HG02981 (cell line): ENCODE measurements at regions not wholly inside any gene's neighbourhood (a gene's known extent, or its start where the extent isn't known, plus 50 kb on each side); places are given as distances from the start of the nearest gene placed in this dataset.
"Not testable (repeated sequence)": the region's sequence is repeated elsewhere in the genome, so short reads cannot be mapped to it uniquely, and the experiment has no call there.

ENCODE experiments used
- ATAC-seq: cut with Tn5 transposase; IDR thresholded peaks from one replicate; pipeline ENCODE4 v1.9.1; 2021; ENCODE audit warnings: mild to moderate bottlenecking, moderate library complexity; ENCODE audit not compliant: unreplicated experiment

DNA sequence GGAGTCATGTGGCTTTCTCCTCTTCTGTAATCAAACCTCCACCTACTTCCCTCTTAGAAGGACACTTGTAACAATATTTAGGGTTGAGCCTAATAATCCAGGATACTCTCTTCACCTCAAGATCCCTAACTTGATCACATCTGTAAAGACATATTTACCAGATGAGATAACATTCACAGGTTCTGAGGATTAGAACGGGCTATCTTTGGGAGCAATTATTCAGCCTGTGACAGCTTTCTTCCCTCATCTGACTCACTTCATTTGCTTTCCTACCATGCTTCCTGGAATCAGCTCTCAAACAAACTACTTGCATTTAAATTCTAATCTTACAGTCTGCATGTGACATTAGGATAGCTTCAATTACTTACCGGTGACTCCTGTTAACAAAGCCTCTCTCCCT, 133.5 kb upstream of the NDST3 start:
- no peak for ATAC-seq

DNA sequence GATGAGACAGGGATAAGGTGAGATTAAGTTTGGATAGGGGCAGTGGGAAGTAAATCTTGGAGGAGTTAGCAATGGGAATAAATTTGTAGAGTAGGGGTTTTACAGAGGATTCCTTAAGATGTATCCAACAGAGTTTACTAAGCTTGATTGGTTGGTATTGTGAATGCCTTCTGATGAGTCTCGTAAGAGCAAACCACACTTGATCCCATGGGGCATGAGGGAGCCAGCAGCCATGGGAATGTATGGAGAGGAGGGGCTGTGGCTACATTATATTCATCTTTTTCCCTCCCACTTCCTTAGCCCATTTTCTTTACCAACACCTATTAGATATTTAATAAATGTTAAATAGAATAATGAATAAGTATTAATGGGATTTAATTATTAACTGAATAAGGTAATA, 126.6 kb upstream of the NDST3 start:
- no peak for ATAC-seq

- no peak for ATAC-seq
These were observed 125.7 kb upstream of the NDST3 start for GRCh38 chr4:117908306-117909207.

DNA sequence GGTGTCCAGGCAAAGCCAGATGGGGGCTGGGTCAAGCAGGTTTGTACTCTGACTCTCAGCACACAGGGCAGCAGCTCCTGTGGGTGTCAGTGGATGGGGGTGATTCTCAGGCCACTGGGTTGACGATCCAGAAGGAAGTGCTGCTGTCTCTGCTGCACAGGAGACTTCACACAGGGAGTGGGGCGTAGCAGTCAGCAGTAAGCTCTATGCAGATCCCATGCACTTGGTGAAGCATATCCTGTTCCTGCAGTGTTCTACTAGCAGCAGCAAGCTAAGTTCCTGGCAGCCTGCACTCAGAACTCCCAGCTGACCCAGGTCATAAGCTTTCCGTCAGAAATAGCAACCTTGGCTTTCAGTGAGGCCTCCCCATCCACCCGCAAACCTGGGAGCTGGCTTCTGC, 117.6 kb upstream of the NDST3 start:
- ATAC-seq, result no peak

- ATAC-seq, result not testable (repeated sequence)
These were observed 112.0 kb upstream of the NDST3 start for GRCh38 chr4:117922311-117922710.

DNA sequence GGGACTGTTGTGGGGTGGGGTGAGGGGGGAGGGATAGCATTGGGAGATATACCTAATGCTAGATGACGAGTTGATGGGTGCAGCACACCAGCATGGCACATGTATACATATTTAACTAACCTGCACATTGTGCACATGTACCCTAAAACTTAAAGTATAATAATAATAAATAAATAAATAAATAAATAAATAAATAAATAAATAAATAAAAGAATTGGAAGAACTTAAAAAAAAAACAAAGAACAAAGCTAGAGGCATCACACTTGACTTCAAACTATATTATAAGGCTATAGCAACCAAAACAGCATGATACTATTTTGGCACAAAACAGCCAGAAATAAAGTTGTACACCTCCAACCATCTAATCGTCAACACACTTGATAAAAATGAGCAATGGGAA, 106.5 kb upstream of the NDST3 start:
- ATAC-seq, result not testable (repeated sequence)

- no peak for ATAC-seq
These were observed 92.7 kb upstream of the NDST3 start for GRCh38 chr4:117941611-117942010.

DNA sequence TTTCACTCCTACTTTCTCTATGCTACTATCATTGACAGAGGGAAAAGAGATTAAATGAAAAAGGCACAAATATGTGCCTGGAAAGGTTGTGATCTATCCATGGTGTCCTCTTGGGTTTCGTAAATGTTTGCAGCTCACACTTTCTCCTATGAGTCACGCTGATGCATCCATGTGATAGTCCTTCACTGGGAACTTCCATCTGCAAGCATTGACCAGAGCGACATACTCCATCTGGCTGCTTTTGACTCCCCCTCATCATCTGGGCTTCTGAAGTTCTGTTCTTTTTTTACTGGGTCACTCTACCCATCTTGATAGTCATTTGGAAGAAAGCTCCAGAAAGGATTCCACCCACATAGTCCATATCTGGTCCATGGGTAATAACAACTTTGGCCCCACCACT, 84.7 kb upstream of the NDST3 start:
- no peak for ATAC-seq

DNA sequence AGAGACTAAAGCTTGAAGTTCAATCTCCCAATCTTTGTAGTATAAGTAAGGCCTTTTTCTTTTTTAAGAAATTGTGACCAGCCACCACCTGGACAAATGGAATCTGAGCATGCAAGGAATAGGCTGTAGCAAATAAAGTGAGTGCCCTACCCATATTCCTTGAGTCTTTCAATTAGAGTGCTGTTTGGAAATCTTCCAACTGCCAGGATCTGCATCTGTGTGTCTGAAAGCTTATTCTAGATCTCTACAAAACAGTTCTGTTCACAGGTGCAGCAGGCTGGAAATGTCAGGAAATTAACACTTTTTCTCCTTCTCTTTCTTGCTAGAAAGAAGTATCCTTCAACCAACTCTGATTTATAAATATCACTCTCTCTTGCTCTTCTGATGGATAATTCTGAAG, 76.7 kb upstream of the NDST3 start:
- ATAC-seq, result no peak

GRCh38 chr4:117965622-117966021, 68.7 kb upstream of the NDST3 start:
- ATAC-seq, result no peak

GRCh38 chr4:117968606-117969005, 65.7 kb upstream of the NDST3 start:
- ATAC-seq, result no peak

DNA sequence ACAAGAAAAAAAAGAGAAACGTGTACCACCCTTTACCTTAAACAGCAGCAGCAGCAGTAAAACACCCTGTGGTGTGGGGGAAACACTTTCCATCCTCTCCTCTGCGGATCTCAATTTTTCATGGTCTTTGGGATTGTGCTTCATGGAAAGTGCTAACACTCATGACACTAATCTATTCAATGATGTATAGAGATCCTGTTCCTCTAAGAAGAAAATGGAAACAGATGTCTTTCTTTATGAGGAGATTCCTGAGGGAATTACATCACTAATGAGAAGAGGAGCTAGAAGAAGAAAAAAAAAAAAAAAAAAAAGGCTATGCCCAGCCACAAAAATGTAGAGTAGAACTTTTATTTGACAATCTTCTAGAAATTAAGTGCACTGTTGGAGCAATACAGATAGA, 62.9 kb upstream of the NDST3 start:
- no peak for ATAC-seq

GRCh38 chr4:117983541-117984365, 50.5 kb upstream of the NDST3 start:
- no peak for ATAC-seq

DNA sequence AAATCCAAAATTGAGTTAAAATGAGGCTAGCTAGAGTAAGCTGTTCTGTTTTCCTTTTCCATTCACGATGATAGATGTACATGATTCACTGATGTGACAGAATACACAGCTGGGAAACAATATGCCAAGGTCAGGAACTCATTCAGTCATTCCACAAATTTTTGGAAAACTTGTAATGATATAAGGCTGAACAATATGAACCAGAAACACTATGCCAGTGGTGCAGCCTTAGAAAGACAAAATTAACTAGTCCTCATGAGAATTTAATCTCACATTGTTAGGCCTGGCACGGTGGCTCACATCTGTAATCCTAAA, 50.0 kb upstream of the NDST3 start:
- no peak for ATAC-seq
